Stimulated activated memory B cell treated with anti-CD40 and anti-IgM and Interleukin-4, amounts not matched to agents 10 μg/mL and 1 μg/mL and 100 μg/mL, for 72 hours (primary cell): ENCODE measurements at regions not wholly inside any gene's neighbourhood (a gene's known extent, or its start where the extent isn't known, plus 50 kb on each side); places are given as distances from the start of the nearest gene placed in this dataset.

ENCODE experiments used
- ATAC-seq: fragments of 150-1000 bp; cut with Tn5 transposase; 2 replicates; pipeline ENCODE4 v1.10.0; 2021
- H3K27ac Mint-ChIP-seq: one replicate; pipeline ENCODE4 v1.8.0; 2022; ENCODE audit warnings: mild to moderate bottlenecking, mixed read lengths
- H3K27me3 Mint-ChIP-seq: one replicate; pipeline ENCODE4 v1.8.0; 2022; ENCODE audit warnings: mixed read lengths
- H3K36me3 Mint-ChIP-seq: one replicate; pipeline ENCODE4 v1.8.0; 2022; ENCODE audit warnings: mixed read lengths
- H3K4me1 Mint-ChIP-seq: one replicate; pipeline ENCODE4 v1.8.0; 2022; ENCODE audit warnings: mixed read lengths
- H3K4me3 Mint-ChIP-seq: one replicate; pipeline ENCODE4 v1.8.0; 2022; ENCODE audit warnings: mild to moderate bottlenecking, moderate library complexity, mixed read lengths
- H3K9me3 Mint-ChIP-seq: one replicate; pipeline ENCODE4 v1.8.0; 2022; ENCODE audit warnings: mixed read lengths

DNA sequence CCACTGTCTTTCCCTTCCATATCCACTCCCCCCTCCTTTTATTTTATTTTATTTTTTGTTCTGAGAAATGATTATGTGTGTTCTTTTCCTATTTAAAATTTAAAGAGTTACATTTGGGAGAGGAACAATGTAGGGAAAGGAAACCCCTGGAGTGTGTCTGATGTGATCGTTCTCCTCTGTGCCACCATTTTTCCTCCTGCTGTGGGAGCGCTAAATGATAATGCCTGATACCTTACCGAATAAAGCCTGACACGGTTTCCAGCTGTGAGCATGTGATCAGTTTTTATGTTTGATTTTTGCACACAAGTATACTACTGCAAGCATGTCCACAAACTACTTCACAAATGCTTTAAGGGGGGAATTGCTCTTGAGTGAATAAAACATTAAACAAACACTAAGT, 317.8 kb upstream of the FANCL start:
- Mint-ChIP-seq H3K4me3 (no peak overlapping the region), H3K36me3 (no peaks in the 10 kb centered on the region), H3K27me3 (peaks cover 17% of the 10 kb centered on the region), H3K4me1 (no peaks in the 10 kb centered on the region), H3K27ac (no peak overlapping the region), H3K9me3 (no peaks in the 10 kb centered on the region)
- no peak for ATAC-seq

DNA sequence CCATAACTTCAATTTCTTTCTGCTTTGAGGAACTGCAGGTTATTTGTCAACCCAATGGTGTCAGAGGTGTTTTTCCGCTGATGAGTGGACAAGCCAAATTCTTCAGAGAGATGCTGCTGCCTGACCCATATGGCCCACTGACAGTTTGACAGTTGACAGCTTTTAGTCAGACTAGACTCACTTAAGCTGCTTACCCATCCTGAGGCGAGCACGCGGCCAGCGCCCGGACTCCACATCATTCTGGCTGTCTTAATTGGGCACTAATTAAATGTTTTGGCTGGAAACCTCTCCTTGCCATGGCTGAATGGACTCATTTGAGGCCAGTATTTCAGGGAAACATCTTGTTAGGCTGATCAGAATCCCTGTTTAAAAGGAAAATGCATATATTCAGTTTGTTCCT, 316.1 kb upstream of the FANCL start:
- H3K4me3 Mint-ChIP-seq, result no peak overlapping the region
- no peaks in the 10 kb centered on the region for H3K36me3 Mint-ChIP-seq
- H3K27me3 Mint-ChIP-seq, result peaks cover 17% of the 10 kb centered on the region
- H3K27ac Mint-ChIP-seq, result no peak overlapping the region
- ATAC-seq, result no peak
- H3K9me3 Mint-ChIP-seq, result no peaks in the 10 kb centered on the region
- H3K4me1 Mint-ChIP-seq, result no peaks in the 10 kb centered on the region

DNA sequence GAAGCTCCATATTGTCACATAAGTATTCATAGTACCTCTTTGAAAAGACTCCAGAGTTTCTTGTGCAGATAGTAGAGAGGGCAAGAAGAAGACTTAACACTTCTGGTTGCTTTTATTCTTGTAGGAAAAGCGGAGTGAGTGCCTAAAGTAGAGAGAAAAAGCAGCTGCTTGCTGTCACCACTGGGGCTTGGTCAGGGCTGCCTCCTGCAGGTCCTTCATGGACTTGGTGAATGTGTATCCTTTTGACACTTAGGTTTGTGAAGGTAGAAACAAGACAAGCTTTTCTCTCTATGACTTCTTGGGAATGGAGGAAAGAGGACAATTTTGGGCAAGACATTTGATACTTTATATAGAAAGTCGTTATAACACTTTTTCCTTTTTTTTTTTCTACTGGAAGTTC, 312.8 kb upstream of the FANCL start:
- H3K27me3 Mint-ChIP-seq, result peaks cover 17% of the 10 kb centered on the region
- H3K4me1 Mint-ChIP-seq, result no peaks in the 10 kb centered on the region
- H3K27ac Mint-ChIP-seq, result no peak overlapping the region
- no peak for ATAC-seq
- no peak overlapping the region for H3K4me3 Mint-ChIP-seq
- no peaks in the 10 kb centered on the region for H3K36me3 Mint-ChIP-seq
- H3K9me3 Mint-ChIP-seq, result no peaks in the 10 kb centered on the region

DNA sequence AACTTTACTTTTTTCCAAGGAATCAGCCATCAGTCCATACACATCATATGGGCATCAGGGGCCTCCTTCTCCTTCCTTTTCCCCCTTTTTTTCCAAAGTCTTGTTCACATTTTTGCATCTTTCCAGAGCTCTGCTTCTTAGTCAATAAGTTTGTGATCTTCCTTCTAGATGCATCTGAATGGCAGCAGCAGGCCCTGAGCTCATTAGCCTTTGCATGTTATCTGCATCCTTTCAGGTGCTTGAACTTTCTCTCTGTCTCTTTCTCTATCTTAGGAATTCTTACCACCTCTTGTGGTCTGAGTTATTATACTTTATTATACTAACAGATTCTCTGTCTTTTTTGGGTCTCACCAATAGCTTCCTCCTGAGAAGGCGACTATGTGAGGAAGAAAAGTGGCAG, 312.4 kb upstream of the FANCL start:
- Mint-ChIP-seq H3K36me3 (no peaks in the 10 kb centered on the region), H3K4me1 (no peaks in the 10 kb centered on the region), H3K4me3 (no peak overlapping the region), H3K9me3 (no peaks in the 10 kb centered on the region), H3K27ac (no peak overlapping the region), H3K27me3 (peaks cover 21% of the 10 kb centered on the region)
- no peak for ATAC-seq

DNA sequence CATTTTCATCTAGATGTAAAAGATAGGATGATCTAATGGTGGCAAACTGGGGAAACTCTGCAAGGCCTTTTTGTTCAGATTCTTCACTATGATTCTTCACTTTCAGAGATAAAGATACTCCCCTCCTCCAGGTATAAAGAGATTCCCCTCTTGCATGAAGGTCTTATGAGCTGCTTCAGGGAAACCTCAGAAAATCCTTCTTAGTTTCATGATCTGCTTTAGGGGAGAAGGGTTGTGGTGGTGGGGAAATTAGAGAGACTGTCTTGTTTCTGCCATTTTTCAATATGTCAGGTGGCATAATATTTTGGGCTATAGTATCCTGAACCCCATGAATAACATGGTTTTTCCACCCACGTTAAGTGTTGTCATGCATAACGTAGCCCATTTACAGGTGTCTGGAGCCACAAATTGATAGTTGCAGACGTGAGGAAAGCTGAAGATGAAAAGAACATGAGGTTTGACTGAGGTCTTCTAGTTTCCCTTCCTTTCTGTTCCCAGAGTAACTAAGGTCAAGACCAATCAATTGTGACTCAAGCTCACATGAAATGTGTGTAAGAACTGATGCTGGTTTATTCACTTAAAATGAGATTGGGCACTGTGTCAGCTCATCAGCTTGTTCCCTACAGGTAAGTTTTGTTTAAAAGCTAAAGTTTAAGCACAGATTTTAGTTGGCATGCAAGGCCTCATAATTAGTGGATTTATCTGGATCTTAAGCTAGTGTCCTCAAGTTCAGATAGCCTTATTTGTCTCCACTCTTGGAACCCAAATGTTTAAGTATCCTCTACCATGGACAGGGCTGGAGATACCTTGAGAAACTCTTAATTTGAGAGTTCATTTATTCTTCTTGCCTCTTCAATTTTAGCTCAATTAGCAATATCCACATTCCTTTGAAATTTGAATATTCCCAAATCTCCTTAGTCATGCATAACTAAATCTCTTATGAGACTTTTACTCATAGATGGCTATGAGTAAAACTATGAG, 304.5 kb upstream of the FANCL start:
- no peak overlapping the region for H3K4me3 Mint-ChIP-seq
- ATAC-seq, result peak; percentile 61
- peaks cover 24% of the 10 kb centered on the region for H3K27me3 Mint-ChIP-seq
- H3K36me3 Mint-ChIP-seq, result no peaks in the 10 kb centered on the region
- H3K4me1 Mint-ChIP-seq, result peaks cover 5% of the 10 kb centered on the region
- H3K27ac Mint-ChIP-seq, result no peak overlapping the region
- H3K9me3 Mint-ChIP-seq, result no peaks in the 10 kb centered on the region

DNA sequence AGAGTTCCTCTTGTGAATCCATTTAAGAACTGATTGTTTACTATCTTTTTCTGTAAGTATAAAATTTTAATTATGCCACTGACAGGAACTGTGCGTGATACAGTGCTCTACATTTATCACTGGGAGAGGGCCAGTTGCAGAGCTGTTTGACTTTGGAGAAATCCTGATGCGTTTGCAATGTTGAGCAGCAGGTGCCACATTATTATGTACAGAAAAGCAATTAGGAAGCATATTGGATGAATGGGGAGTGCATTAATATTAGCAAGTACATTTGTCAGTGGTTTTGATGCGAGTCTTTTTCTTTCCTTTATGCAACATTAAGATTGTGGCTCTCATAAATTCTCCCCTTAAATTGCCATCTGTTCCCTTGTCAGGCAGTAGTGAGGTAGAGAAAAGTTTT, 302.3 kb upstream of the FANCL start:
- no peaks in the 10 kb centered on the region for H3K36me3 Mint-ChIP-seq
- no peak for ATAC-seq
- peaks cover 7% of the 10 kb centered on the region for H3K4me1 Mint-ChIP-seq
- H3K27me3 Mint-ChIP-seq, result peaks cover 23% of the 10 kb centered on the region
- H3K4me3 Mint-ChIP-seq, result no peak overlapping the region
- no peak overlapping the region for H3K27ac Mint-ChIP-seq
- H3K9me3 Mint-ChIP-seq, result no peaks in the 10 kb centered on the region

DNA sequence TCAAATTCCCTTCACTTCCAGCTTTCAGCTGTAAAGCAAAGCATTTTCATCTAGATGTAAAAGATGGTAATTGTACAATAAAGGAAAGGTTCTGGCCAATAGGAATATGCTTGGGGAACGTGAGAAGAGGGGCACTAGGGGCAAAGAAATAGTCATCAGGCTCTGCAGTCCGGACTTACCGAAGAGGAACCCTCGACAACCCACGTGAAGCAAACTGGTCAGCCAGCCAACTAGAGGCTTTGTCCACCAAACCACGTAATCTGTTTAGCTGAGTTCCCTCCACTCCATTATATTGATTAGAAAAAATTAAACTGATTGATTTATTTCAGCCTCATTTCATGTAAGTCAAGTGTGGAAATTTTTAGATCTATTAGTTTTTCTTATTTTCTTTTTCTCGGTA, 300.4 kb upstream of the FANCL start:
- Mint-ChIP-seq H3K4me3 (no peak overlapping the region), H3K4me1 (peaks cover 7% of the 10 kb centered on the region), H3K27ac (no peak overlapping the region), H3K27me3 (peaks cover 17% of the 10 kb centered on the region), H3K36me3 (no peaks in the 10 kb centered on the region), H3K9me3 (no peaks in the 10 kb centered on the region)
- ATAC-seq, result no peak

DNA sequence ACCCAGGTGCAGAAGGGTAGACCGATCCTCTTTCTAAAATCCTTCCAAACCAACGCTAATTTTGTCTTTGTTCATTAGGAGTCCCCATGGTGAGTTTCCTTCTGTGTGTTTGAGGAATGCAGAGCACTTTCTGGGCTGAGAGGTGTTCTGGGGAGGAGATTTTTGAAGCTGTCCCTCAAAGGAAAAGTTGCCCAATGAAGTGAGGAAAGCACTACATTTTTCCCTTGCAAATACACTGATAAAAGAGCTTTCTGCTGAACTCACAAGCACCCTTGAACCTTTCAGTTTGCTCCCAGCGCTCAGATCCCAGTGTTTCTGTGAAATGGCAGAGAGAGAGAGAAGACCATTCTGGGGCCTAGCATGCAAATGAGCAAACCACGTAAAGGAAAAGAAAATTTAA, 299.6 kb upstream of the FANCL start:
- Mint-ChIP-seq H3K27ac (no peak overlapping the region), H3K4me3 (no peak overlapping the region), H3K36me3 (no peaks in the 10 kb centered on the region), H3K27me3 (peaks cover 17% of the 10 kb centered on the region), H3K4me1 (peaks cover 7% of the 10 kb centered on the region), H3K9me3 (no peaks in the 10 kb centered on the region)
- ATAC-seq, result no peak

DNA sequence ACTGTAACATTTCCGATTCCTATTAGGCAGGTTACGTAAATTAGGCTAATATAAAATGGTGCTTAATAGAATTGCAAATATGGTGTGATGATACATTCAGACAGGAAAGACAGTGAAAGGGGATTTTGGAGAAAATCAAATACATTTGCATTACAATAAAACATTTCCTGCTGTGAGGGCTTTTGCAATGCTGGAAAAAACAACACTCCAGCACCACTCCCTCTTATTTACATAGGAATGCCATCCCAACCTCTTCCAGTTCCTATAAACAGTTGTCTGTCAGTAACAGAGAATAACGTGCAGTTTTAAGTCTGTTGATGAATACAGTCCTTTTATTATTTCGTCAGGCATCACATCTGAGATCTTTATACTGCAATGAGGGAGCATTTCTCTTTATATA, 298.8 kb upstream of the FANCL start:
- Mint-ChIP-seq H3K4me1 (peaks cover 7% of the 10 kb centered on the region), H3K9me3 (no peaks in the 10 kb centered on the region), H3K27me3 (peaks cover 17% of the 10 kb centered on the region), H3K36me3 (no peaks in the 10 kb centered on the region), H3K4me3 (no peak overlapping the region), H3K27ac (no peak overlapping the region)
- ATAC-seq, result no peak

DNA sequence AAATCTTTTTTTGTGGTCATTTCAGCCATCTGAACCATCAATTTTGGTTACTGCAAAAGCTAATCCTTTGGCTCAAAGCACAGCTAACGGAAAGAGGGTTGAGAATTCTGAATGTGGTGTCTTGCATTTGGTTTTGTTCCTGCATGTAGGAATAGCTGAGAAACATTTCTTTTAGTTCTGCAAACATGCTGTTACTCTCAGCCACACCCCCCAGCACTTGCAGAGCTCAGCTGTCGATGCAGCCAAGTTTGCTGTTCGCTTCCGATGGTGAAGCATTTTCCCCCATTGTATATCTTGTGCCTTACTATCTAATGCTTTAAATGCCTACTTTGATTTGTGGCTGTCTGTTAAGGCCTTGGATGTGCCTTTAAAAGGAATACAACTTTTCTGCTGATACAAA, 294.9 kb upstream of the FANCL start:
- H3K9me3 Mint-ChIP-seq, result no peaks in the 10 kb centered on the region
- H3K27me3 Mint-ChIP-seq, result peaks cover 16% of the 10 kb centered on the region
- H3K4me3 Mint-ChIP-seq, result no peak overlapping the region
- ATAC-seq, result no peak
- H3K36me3 Mint-ChIP-seq, result no peaks in the 10 kb centered on the region
- H3K4me1 Mint-ChIP-seq, result peaks cover 6% of the 10 kb centered on the region
- no peak overlapping the region for H3K27ac Mint-ChIP-seq

DNA sequence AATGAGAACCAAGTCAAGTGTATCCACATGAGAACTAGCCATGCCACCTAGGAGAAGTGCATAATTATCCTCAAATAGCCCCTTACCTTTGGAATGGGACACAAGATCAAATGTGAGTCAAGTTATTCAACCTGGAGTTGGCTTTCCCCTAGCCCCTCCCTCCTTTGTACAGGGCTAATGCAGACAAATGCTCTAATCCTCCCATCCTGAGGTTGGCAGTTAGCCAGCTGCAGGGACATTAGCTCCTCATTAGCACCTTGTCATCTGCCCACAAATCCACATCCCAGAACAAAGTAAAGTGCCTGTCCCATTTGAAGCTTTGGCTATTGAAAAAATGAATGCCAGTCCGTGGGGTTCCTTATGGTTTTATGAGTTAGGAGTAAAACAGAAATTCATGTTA, 294.1 kb upstream of the FANCL start:
- H3K27ac Mint-ChIP-seq, result no peak overlapping the region
- no peak for ATAC-seq
- H3K9me3 Mint-ChIP-seq, result no peaks in the 10 kb centered on the region
- H3K4me3 Mint-ChIP-seq, result no peak overlapping the region
- H3K4me1 Mint-ChIP-seq, result no peaks in the 10 kb centered on the region
- peaks cover 10% of the 10 kb centered on the region for H3K27me3 Mint-ChIP-seq
- H3K36me3 Mint-ChIP-seq, result no peaks in the 10 kb centered on the region

DNA sequence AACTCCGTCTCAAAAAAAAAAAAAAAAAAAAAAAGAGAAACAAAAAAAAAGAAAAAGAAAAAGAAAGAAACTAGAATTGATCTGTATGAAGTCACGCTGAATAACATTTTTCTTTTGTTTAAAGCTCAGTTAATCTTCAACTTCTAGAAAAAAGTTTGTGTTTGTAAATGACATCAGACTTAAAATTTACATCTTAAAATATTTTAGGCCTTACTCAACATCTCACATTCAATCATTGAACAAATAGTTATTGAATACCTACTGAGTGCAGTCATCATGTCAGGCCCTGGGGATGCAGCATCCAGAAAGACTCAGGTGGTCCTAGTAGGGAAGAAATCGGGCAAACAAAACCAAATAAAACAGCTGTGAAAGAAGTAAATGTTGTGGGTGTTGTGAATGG, 292.3 kb upstream of the FANCL start:
- Mint-ChIP-seq H3K36me3 (no peaks in the 10 kb centered on the region), H3K4me1 (no peaks in the 10 kb centered on the region), H3K9me3 (no peaks in the 10 kb centered on the region), H3K27me3 (peaks cover 10% of the 10 kb centered on the region), H3K27ac (no peak overlapping the region), H3K4me3 (no peak overlapping the region)
- ATAC-seq, result no peak

DNA sequence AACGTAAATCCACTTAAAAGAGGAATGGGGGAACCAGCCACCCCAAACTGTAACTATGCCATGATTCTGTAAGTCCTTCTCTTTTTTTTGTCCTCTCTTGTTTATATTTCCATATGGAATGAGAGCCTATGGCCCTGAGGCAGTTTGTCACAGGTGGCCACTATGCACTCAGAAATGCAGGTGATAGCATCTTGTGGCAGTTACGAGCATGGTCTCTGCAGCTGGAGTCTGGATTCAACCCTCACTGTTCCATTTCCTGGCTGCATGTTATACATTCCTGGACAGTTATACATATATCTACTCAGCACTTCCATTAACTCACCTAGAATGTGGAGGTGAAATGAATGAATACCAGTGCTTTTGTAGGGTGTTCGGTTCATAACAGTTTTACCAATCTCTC, 291.5 kb upstream of the FANCL start:
- no peaks in the 10 kb centered on the region for H3K4me1 Mint-ChIP-seq
- no peaks in the 10 kb centered on the region for H3K36me3 Mint-ChIP-seq
- peaks cover 10% of the 10 kb centered on the region for H3K27me3 Mint-ChIP-seq
- ATAC-seq, result no peak
- H3K27ac Mint-ChIP-seq, result no peak overlapping the region
- H3K4me3 Mint-ChIP-seq, result no peak overlapping the region
- no peaks in the 10 kb centered on the region for H3K9me3 Mint-ChIP-seq

DNA sequence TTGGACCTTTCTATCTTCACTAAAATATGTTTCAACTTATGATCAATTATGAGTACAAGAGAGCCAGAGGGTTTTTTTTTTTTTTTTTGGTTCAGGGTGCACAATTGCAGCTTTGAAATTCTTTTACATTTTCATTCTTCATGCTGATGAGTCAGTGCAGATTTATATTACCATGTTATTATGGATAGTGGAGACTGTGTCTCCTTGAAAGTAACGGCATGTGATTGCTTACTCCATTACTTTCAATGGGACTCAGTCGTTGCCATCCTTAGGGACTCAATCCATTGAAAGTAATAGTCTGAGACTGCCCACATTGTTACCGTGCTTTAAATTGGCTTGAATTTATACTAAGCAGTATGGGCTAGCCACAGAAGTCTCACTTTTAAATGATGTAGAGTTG, 286.5 kb upstream of the FANCL start:
- no peak for ATAC-seq
- Mint-ChIP-seq H3K4me1 (no peaks in the 10 kb centered on the region), H3K4me3 (no peak overlapping the region), H3K27me3 (no peaks in the 10 kb centered on the region), H3K36me3 (no peaks in the 10 kb centered on the region), H3K9me3 (no peaks in the 10 kb centered on the region), H3K27ac (no peak overlapping the region)

DNA sequence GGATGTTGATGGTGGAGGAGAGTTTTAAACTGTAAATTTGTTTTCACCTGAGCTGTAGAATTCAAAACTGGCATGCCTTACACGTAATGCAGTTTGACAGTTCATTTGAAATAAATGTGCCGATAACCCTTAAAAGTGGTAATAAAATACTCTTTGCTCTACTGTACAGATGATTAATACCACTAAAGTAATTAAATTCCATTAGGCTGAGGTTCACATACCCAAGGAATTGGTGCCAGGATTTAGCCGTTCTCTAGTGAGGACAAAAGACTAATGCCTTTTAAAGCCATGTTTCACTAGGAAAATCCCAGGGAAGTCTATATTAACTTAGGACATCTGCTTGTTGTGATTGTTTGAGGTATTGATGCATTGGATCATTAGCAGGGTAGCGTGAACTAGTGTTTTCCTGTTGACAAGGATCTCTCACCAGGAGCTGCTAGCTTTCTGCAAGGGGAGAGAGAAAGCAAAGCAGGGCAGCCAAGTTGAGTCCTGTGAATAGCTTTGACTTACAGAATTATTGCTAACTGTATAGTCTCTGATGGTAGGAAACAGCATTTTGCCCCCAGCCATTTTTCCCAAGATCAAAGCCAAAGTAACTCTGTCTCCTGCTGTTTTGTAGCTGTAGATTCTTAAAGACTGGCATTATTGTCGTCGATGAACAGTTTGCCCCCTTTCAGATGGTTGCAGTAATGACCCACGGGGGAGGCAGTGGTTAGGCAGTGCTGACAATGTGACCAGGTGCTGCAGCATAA, 280.9 kb upstream of the FANCL start:
- Mint-ChIP-seq H3K36me3 (no peaks in the 10 kb centered on the region), H3K4me1 (no peaks in the 10 kb centered on the region), H3K9me3 (no peaks in the 10 kb centered on the region), H3K27me3 (no peaks in the 10 kb centered on the region), H3K27ac (no peak overlapping the region), H3K4me3 (no peak overlapping the region)
- ATAC-seq, result no peak

DNA sequence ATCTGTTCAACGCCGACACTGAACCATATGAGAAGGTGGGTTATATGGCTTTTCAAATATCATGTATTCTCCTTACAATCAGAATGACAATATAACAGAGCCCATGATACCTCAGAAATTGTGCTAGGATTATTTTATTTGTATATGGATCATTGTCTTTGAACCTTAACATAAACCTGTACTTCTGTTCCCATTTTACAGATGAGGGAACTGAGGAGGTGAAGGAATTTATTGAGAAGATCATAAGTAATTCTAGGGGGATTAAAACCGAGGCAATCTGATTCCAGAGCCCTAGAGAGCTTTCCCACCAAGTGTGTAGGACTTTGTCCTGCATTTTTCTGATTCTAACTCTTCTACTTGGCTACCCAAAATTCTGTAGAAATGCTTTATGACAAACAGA, 279.8 kb upstream of the FANCL start:
- Mint-ChIP-seq H3K9me3 (no peaks in the 10 kb centered on the region), H3K4me3 (no peak overlapping the region), H3K4me1 (no peaks in the 10 kb centered on the region), H3K36me3 (no peaks in the 10 kb centered on the region), H3K27me3 (no peaks in the 10 kb centered on the region), H3K27ac (no peak overlapping the region)
- ATAC-seq, result no peak
